Stomach (tissue), 4 donors: ENCODE measurements at regions not wholly inside any gene's neighbourhood (a gene's known extent, or its start where the extent isn't known, plus 50 kb on each side); places are given as distances from the start of the nearest gene placed in this dataset.

Experiments
- EP300 ChIP-seq: sonication (generic); formaldehyde crosslinking; IDR thresholded peaks from one replicate; pipeline ENCODE4 v1.6.1; 2017; ENCODE audit warnings: antibody characterized with exemption
- TF ChIP-seq, protein P1 (sequence below), 7 experiments: fragments of 450-650 bp in 4 of 7; fragments of 200-600 bp in 3 of 7; sonication (generic) in 3 of 7; IDR thresholded peaks; one replicate each; pipeline ENCODE4 v1.5.1; 2016 to 2019; ENCODE audit warnings: antibody characterized with exemption in 7 of 7, control low read depth in 2 of 7, mild to moderate bottlenecking in 1 of 7

DNA sequence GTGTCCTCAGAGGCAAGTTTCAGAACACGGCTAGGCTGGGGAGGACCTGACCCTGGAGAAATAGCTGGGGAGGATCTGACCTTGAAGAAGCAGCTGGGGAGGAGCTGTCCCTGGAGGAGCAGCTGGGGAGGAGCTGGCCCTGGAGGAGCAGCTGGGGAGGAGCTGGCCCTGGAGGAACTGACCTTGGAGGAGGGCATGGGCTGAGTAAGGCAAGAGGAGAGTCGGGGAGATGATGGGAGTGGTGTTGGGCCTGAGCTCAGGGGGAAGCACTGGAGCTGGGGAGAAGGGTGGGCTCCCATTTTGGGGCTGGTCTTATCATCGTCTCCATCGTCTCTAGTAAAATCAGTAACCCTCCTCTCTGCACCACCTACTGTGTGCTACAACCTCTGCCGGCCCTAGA, 179.8 kb upstream of the SHH start:
- no peak for TF ChIP-seq EP300
- TF ChIP-seq, protein P1, sequence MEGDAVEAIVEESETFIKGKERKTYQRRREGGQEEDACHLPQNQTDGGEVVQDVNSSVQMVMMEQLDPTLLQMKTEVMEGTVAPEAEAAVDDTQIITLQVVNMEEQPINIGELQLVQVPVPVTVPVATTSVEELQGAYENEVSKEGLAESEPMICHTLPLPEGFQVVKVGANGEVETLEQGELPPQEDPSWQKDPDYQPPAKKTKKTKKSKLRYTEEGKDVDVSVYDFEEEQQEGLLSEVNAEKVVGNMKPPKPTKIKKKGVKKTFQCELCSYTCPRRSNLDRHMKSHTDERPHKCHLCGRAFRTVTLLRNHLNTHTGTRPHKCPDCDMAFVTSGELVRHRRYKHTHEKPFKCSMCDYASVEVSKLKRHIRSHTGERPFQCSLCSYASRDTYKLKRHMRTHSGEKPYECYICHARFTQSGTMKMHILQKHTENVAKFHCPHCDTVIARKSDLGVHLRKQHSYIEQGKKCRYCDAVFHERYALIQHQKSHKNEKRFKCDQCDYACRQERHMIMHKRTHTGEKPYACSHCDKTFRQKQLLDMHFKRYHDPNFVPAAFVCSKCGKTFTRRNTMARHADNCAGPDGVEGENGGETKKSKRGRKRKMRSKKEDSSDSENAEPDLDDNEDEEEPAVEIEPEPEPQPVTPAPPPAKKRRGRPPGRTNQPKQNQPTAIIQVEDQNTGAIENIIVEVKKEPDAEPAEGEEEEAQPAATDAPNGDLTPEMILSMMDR (IDR thresholded peaks at IDR 0.05) = no peak
